ENCODE measurements at regions not wholly inside any gene's neighbourhood (a gene's known extent, or its start where the extent isn't known, plus 50 kb on each side); places are given as distances from the start of the nearest gene placed in this dataset.

- Histone ChIP-seq H3K4me1 (ENCODE audit: control insufficient read depth, low read length) (no peaks in the 10 kb centered on the region), H3F3A (ENCODE audit: control insufficient read depth, insufficient read depth) (no peaks in the 10 kb centered on the region), H3K4me3 (ENCODE audit: low read length) (no peak overlapping the region), H3K9me2 (replicated peaks; ENCODE audit: control insufficient read depth, low read length) (no peaks in the 10 kb centered on the region; the same call in 1 of the 2 replicates), H3K27ac (ENCODE audit: low read depth, low read length) (no peak overlapping the region), H3K9me3 (ENCODE audit: control insufficient read depth, insufficient read depth, low read length) (no peaks in the 10 kb centered on the region), H3K4me2 (ENCODE audit: low read length) (no peak overlapping the region), H4K20me1 (ENCODE audit: control insufficient read depth, insufficient read depth, low read depth, low read length) (no peaks in the 10 kb centered on the region), H3K27me3 (ENCODE audit: control insufficient read depth, low read length) (no peaks in the 10 kb centered on the region), H3K79me2 (ENCODE audit: control insufficient read depth, low read length) (no peaks in the 10 kb centered on the region), H3K36me3 (ENCODE audit: control insufficient read depth, low read length) (no peaks in the 10 kb centered on the region)
- no peak for TF ChIP-seq CTCF (IDR thresholded peaks at IDR 0.05; ENCODE audit: low read depth, low read length, poor library complexity, severe bottlenecking)
- no peak for TF ChIP-seq EZH2phosphoT487 (IDR thresholded peaks at IDR 0.05; ENCODE audit: borderline replicate concordance, low read length)
These were observed 178.8 kb downstream of the RPRM start for GRCh38 chr2:153299809-153300208.

- Histone ChIP-seq H3K36me3 (ENCODE audit: control insufficient read depth, low read length) (no peaks in the 10 kb centered on the region), H3F3A (ENCODE audit: control insufficient read depth, insufficient read depth) (no peaks in the 10 kb centered on the region)
- TF ChIP-seq CTCF (IDR thresholded peaks at IDR 0.05; ENCODE audit: low read depth, low read length, poor library complexity, severe bottlenecking), result no peak
- no peak for TF ChIP-seq EZH2phosphoT487 (IDR thresholded peaks at IDR 0.05; ENCODE audit: borderline replicate concordance, low read length)
These were observed 179.3 kb downstream of the RPRM start for GRCh38 chr2:153299217-153299616.

GRCh38 chr2:153294199-153294786, 184.3 kb downstream of the RPRM start:
- H3K9me3 ChIP-seq (ENCODE audit: control insufficient read depth, insufficient read depth, low read length), result no peaks in the 10 kb centered on the region
- H3K36me3 ChIP-seq (ENCODE audit: control insufficient read depth, low read length), result no peaks in the 10 kb centered on the region
- H3K4me3 ChIP-seq (ENCODE audit: low read length), result no peak overlapping the region
- no peaks in the 10 kb centered on the region for H3K4me1 ChIP-seq (ENCODE audit: control insufficient read depth, low read length)
- H3K27me3 ChIP-seq (ENCODE audit: control insufficient read depth, low read length), result no peaks in the 10 kb centered on the region
- no peaks in the 10 kb centered on the region for H3F3A ChIP-seq (ENCODE audit: control insufficient read depth, insufficient read depth)
- H3K9me2 ChIP-seq (replicated peaks; ENCODE audit: control insufficient read depth, low read length), result no peaks in the 10 kb centered on the region
- TF ChIP-seq CTCF (IDR thresholded peaks at IDR 0.05; ENCODE audit: low read depth, low read length, poor library complexity, severe bottlenecking), result no peak
- no peaks in the 10 kb centered on the region for H3K79me2 ChIP-seq (ENCODE audit: control insufficient read depth, low read length)
- H4K20me1 ChIP-seq (ENCODE audit: control insufficient read depth, insufficient read depth, low read depth, low read length), result no peaks in the 10 kb centered on the region
- H3K27ac ChIP-seq (ENCODE audit: low read depth, low read length), result no peak overlapping the region
- H3K4me2 ChIP-seq (ENCODE audit: low read length), result no peak overlapping the region

More at GRCh38 chr2:153299217-153299616, 179.3 kb downstream of the RPRM start:
- H3K9me2 ChIP-seq (replicated peaks; ENCODE audit: control insufficient read depth, low read length), result no peaks in the 10 kb centered on the region; the same call in 1 of the 2 replicates
- H3K27me3 ChIP-seq (ENCODE audit: control insufficient read depth, low read length), result no peaks in the 10 kb centered on the region
- no peak overlapping the region for H3K4me3 ChIP-seq (ENCODE audit: low read length)
- no peaks in the 10 kb centered on the region for H4K20me1 ChIP-seq (ENCODE audit: control insufficient read depth, insufficient read depth, low read depth, low read length)
- no peaks in the 10 kb centered on the region for H3K79me2 ChIP-seq (ENCODE audit: control insufficient read depth, low read length)
- H3K4me1 ChIP-seq (ENCODE audit: control insufficient read depth, low read length), result no peaks in the 10 kb centered on the region
- H3K27ac ChIP-seq (ENCODE audit: low read depth, low read length), result no peak overlapping the region
- no peak overlapping the region for H3K4me2 ChIP-seq (ENCODE audit: low read length)
- H3K9me3 ChIP-seq (ENCODE audit: control insufficient read depth, insufficient read depth, low read length), result no peaks in the 10 kb centered on the region

Measured in DOHH2 (cell line).